ENCODE measurements at regions not wholly inside any gene's neighbourhood (a gene's known extent, or its start where the extent isn't known, plus 50 kb on each side); places are given as distances from the start of the nearest gene placed in this dataset.

DNA sequence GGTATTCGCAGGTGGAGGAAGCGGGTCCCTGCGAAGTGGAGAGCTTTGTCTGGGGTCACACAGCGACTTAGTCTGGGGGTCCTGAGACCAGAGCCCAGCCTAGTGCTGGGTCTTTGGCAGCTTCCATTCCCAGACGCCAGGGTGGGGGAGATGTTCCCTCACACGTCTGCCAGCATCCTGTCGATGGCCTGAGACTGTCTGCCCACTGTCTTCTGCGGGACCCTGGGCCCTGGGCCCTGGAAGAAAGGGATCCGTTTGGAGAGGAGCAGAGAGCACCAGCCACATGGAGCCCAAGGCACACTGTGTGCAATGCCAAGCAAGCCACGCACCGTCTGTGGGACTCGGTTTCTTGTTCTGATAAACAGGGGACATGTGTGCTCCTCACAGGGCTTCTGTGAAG lies 197.2 kb downstream of the KIF26A start:
- no peak overlapping the region for H3K27ac ChIP-seq
- DNase-seq: no peak

GRCh38 chr14:104337351-104337750 lies 199.0 kb downstream of the KIF26A start:
- Histone ChIP-seq H3K9me3 (peaks cover 0 to 17% (median 8%) of the 10 kb centered on the region in 11 donors), H3K4me3 (no peak overlapping the region), H3K4me1 (peaks cover 0 to 3% (median 0%) of the 10 kb centered on the region in 9 donors), H3K36me3 (no peaks in the 10 kb centered on the region), H3K27me3 (peaks cover 0 to 16% (median 11%) of the 10 kb centered on the region in 7 donors), H3K27ac (no peak overlapping the region)
- DNase-seq (no peak), ATAC-seq (no peak)
- TF ChIP-seq CTCF (IDR thresholded peaks at IDR 0.05): no peak
- intact Hi-C loops (cut with DNase I): no loop called here
- 87 to 90% methylated on average over 4 of the region's 4 CpGs for WGBS, 2 donors

More for the DNA sequence above, 197.2 kb downstream of the KIF26A start:
- peaks cover 0 to 13% (median 12%) of the 10 kb centered on the region in 7 donors for H3K27me3 ChIP-seq
- no peaks in the 10 kb centered on the region for H3K4me1 ChIP-seq
- WGBS, 2 donors: 82 to 87% methylated on average over 12 of the region's 12 CpGs
- intact Hi-C loops (cut with DNase I): no loop called here
- H3K4me3 ChIP-seq: no peak overlapping the region
- H3K9me3 ChIP-seq: peaks cover 0 to 28% (median 8%) of the 10 kb centered on the region in 11 donors
- H3K36me3 ChIP-seq: no peaks in the 10 kb centered on the region
- ATAC-seq: peak in 1 of 8 donors; percentile 28
- TF ChIP-seq CTCF (IDR thresholded peaks at IDR 0.05): no peak

DNA sequence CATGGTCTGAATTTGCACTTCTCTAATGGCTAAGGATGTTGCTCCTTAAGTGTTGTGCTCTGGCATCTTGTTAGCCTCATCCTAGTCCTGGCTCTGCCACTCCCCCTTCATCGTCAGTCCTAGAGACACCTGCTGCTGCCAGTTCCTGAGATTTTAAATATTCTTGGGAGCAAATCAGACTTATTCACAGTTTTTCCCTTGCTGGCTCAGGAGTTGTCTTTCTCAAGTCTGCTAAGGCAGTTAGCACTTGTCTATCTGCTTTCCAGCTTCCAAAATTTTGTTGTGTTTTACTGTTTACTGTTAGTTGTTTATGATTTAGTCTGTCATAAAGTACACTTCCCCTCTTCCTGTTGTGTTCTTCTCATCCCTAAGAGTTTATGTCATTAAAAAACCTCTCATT lies 201.0 kb downstream of the KIF26A start:
- no peaks in the 10 kb centered on the region for H3K36me3 ChIP-seq
- H3K9me3 ChIP-seq: peaks cover 0 to 17% (median 8%) of the 10 kb centered on the region in 11 donors
- intact Hi-C loops (cut with DNase I): no loop called here
- peaks cover 0 to 26% (median 5%) of the 10 kb centered on the region in 7 donors for H3K27me3 ChIP-seq
- H3K27ac ChIP-seq: no peak overlapping the region
- TF ChIP-seq CTCF (IDR thresholded peaks at IDR 0.05): no peak
- DNase-seq (no peak), ATAC-seq (no peak)
- WGBS, 2 donors: 73 to 75% methylated on average over 1 of the region's 1 CpG
- no peak overlapping the region for H3K4me3 ChIP-seq
- peaks cover 0 to 5% (median 0%) of the 10 kb centered on the region in 9 donors for H3K4me1 ChIP-seq

- peaks cover 0 to 22% (median 5%) of the 10 kb centered on the region in 7 donors for H3K27me3 ChIP-seq
- DNase-seq: no peak
- no peak overlapping the region for H3K27ac ChIP-seq
- H3K4me3 ChIP-seq: no peak overlapping the region
- intact Hi-C loops (cut with DNase I): loop anchor here in 1 of 10 donors (5.0 kb wide), 1 partner anchor 203 kb away; the partner anchor contains the start of gene KIF26A
- peaks cover 0 to 5% (median 0%) of the 10 kb centered on the region in 9 donors for H3K4me1 ChIP-seq
- TF ChIP-seq CTCF (IDR thresholded peaks at IDR 0.05): no peak
- no peaks in the 10 kb centered on the region for H3K36me3 ChIP-seq
- no peak for ATAC-seq
- peaks cover 0 to 17% (median 8%) of the 10 kb centered on the region in 11 donors for H3K9me3 ChIP-seq
Measured at GRCh38 chr14:104339829-104340228, 201.4 kb downstream of the KIF26A start.

All from heart right ventricle (tissue), 16 donors.